Astrocyte of the cerebellum (primary cell): ENCODE measurements at regions not wholly inside any gene's neighbourhood (a gene's known extent, or its start where the extent isn't known, plus 50 kb on each side); places are given as distances from the start of the nearest gene placed in this dataset.

Source experiments
- DNase-seq: peaks from one replicate; pipeline ENCODE4 v3.0.0-alpha.2; 2011; ENCODE audit warnings: low read depth
- H3K4me3 ChIP-seq: 2 replicates; pipeline ENCODE4 v1.5.1; 2011; ENCODE audit warnings: mild to moderate bottlenecking, low read depth, low read length, moderate library complexity
- in situ Hi-C: cut with HindIII; loops from 2 replicates; pipeline ENCODE4 v1.10.0; 2017; ENCODE audit warnings: low sequenced_read_pairs
- TF ChIP-seq, protein P1 (sequence below): IDR thresholded peaks from 2 replicates; pipeline ENCODE4 v1.5.1; 2012; ENCODE audit warnings: low read length, low read depth, moderate library complexity, mild to moderate bottlenecking; ENCODE audit errors: missing control alignments

DNA sequence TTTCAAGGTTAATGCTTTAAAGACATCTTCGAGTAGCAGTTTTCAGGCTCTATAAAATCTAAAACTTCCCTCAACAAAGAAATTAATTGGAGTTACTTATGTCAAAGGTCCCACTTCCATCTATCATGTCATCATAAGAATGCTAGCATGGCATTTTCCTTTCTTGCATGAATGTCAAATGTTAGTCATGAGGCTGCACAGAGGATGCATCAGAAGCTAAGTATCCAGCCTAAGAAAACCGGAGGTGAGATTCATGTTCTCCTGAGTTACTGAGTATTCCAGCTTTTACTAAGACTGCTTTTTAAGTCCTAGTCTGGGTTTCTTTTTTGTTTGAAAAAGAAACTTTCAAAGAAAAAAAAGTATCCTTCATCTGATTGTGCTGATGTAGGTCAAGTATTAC lies 130.6 kb upstream of the CDH19 start:
- in situ Hi-C loops, result no loop called here
- TF ChIP-seq, protein P1, sequence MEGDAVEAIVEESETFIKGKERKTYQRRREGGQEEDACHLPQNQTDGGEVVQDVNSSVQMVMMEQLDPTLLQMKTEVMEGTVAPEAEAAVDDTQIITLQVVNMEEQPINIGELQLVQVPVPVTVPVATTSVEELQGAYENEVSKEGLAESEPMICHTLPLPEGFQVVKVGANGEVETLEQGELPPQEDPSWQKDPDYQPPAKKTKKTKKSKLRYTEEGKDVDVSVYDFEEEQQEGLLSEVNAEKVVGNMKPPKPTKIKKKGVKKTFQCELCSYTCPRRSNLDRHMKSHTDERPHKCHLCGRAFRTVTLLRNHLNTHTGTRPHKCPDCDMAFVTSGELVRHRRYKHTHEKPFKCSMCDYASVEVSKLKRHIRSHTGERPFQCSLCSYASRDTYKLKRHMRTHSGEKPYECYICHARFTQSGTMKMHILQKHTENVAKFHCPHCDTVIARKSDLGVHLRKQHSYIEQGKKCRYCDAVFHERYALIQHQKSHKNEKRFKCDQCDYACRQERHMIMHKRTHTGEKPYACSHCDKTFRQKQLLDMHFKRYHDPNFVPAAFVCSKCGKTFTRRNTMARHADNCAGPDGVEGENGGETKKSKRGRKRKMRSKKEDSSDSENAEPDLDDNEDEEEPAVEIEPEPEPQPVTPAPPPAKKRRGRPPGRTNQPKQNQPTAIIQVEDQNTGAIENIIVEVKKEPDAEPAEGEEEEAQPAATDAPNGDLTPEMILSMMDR, result no peak
- H3K4me3 ChIP-seq, result no peak overlapping the region
- no peak for DNase-seq

DNA sequence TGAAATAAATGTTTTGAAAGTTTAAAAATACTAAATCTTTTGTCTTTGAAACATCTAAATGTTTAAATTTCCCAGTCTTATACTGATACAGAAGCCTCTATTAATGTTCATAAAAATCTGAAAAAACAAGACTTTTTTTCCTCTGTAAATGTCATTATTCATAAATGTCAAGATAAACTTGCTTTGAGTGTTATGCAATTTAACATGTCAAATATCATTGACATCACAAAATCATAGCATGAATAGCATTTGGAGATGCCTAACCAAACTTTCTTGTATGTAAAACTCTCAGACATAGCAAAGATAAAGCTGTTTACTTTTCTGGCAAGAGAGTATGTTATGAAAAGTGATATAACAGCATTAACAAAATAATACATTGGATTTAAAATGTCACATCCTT lies 128.0 kb upstream of the CDH19 start:
- H3K4me3 ChIP-seq, result no peak overlapping the region
- in situ Hi-C loops, result no loop called here
- no peak for DNase-seq
- TF ChIP-seq, protein P1, result no peak

DNA sequence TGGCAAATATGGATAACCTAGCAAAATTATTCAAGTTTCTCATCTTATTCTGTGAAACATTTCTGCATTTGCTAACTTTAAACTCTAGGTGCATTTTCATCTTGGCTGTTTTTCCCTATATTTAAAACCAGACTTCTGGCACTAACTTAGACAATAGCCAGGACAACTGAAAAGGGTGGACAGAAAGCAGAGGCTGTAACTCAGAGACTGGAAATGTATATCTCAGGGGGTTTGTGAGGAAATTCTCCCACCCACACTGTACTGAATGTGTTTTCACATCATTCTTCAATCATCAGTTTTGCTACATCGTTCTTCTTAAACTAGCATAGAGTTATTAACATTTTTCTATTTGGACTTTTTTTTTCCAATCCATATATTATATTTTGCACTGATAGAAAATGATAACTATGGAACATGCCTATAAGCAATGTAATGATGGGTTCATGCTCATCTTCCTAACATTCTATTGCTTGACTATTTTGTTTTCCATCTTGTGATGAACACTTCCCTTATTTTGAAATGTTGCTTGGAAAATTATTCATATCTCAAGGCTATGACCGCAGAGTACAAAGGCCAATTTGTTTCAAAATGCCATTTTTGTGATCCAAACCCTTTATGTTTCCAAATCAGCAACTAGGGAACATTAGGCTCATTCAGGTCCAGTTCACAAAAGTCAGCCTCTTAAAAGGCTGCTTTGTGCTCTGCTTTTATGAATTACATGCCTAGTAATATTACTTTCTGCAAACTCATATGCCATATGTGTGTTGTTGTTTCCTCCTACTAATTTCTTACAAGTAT lies 125.8 kb upstream of the CDH19 start:
- in situ Hi-C loops, result no loop called here
- no peak for DNase-seq
- H3K4me3 ChIP-seq, result no peak overlapping the region
- TF ChIP-seq, protein P1, result no peak

DNA sequence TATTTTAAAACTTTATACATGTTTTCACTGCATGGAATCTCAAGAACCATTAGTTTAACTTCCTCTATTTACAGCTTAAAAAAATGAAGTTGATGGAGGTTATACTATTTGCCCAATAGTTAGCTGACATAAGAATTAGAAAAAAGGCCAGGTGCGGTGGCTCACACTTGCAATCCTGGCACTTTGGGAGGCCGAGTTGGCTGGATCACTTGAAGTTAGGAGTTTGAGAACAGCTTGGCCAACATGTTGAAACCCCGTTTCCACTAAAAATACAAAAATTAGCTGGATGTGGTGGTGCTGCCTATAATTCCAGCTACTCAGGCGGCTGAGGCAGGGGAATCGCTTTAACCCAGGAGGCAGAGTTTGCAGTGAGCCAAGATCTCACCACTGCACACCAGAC lies 125.1 kb upstream of the CDH19 start:
- DNase-seq, result no peak
- in situ Hi-C loops, result no loop called here
- H3K4me3 ChIP-seq, result no peak overlapping the region
- TF ChIP-seq, protein P1, result no peak

DNA sequence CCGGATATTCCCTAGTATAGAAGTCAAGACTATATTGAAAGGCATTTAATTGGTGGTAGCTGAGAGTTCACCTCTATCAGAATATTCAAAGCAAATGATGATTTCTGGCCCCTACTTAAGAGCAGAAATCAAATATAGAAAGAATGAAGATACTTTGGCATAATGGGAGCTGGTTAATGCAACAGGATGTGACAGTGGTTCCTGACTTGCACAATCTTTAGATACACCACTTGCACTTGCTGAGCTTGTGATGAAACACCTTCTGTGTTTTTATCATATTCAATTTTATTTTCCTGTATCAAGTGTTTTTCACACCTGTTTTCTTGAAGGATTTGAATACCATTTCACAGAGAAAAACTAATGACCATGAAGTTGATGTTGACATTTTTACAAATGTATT lies 124.1 kb upstream of the CDH19 start:
- no peak for DNase-seq
- in situ Hi-C loops, result no loop called here
- H3K4me3 ChIP-seq, result no peak overlapping the region
- TF ChIP-seq, protein P1, result no peak

DNA sequence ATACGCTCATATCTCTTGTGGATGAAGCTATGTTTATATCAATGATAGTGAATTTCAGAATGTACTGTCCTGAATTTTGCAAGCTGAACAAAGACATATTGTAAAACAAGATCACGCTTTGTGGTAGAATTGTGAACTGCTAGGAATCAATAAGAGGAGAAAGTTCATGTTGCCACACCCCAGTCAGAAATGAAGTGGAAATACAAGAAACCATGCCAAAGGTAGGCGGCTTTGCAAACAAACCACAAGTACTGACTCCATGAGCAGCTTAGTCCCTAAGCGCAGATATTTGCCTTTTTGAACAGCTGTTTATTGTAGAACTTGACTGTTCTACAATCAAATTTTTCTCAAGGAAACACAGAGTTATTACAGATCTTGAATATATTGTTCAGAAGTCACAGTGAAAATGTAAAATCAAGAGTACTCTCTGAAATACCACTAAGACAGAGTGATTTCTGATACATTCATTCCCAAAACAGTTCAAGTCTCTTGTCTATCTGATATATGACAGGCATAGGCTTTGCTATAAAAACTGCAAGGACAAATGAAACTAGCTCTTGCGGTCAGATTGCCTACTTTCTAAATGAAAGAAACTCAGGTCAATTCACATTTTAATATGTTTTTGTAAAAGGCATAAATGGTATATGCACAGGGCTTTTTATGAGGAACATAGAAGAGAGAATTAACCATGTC lies 120.9 kb upstream of the CDH19 start:
- in situ Hi-C loops, result no loop called here
- TF ChIP-seq, protein P1, result no peak
- H3K4me3 ChIP-seq, result no peak overlapping the region
- no peak for DNase-seq
